GM12873 (cell line): ENCODE measurements at regions not wholly inside any gene's neighbourhood (a gene's known extent, or its start where the extent isn't known, plus 50 kb on each side); places are given as distances from the start of the nearest gene placed in this dataset.

Experiments
- TF ChIP-seq, protein P1 (sequence below): IDR thresholded peaks from 2 replicates; pipeline ENCODE4 v1.5.1; 2012; ENCODE audit warnings: low read depth, mild to moderate bottlenecking, moderate library complexity, low read length, control low read depth; ENCODE audit not compliant: insufficient read depth; ENCODE audit errors: missing control alignments

DNA sequence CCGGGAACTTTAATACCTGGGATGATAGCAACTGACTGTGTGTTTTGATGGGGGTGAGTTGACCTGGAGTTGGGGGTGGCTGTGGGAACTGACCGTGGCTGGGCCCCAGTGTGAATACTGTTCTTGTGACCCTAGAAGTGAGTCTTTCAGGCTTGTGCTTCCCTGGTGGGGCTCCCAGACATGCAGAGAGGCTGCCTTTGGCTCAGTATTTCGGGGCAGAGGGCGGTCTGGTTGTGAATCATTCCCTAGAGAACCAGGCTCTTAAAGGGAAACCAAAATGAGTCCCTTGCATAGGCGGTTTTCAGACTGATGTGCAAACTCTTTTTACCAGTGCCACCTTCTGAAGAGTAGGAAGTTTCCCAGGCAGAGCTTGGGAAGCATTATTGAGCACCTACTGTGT is 132.1 kb downstream of the MACROH2A1 start:
- TF ChIP-seq, protein P1, sequence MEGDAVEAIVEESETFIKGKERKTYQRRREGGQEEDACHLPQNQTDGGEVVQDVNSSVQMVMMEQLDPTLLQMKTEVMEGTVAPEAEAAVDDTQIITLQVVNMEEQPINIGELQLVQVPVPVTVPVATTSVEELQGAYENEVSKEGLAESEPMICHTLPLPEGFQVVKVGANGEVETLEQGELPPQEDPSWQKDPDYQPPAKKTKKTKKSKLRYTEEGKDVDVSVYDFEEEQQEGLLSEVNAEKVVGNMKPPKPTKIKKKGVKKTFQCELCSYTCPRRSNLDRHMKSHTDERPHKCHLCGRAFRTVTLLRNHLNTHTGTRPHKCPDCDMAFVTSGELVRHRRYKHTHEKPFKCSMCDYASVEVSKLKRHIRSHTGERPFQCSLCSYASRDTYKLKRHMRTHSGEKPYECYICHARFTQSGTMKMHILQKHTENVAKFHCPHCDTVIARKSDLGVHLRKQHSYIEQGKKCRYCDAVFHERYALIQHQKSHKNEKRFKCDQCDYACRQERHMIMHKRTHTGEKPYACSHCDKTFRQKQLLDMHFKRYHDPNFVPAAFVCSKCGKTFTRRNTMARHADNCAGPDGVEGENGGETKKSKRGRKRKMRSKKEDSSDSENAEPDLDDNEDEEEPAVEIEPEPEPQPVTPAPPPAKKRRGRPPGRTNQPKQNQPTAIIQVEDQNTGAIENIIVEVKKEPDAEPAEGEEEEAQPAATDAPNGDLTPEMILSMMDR, result no peak

DNA sequence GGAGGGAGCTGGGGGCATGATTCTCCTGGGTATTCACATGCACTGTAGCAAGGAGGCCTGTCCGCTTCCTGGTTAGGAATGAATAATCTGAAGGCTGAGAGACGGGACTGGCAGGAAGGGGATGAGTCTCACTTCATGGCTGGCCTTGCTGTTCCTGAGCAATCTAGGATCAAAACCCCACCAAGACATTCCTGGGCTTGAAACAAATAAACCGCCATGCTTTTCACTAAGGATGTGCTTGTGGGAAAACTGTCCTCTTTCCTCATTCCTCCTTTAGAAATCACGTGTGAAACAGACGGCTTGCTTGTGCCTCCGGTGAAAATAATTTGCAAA is 132.8 kb downstream of the MACROH2A1 start:
- TF ChIP-seq, protein P1, result no peak

DNA sequence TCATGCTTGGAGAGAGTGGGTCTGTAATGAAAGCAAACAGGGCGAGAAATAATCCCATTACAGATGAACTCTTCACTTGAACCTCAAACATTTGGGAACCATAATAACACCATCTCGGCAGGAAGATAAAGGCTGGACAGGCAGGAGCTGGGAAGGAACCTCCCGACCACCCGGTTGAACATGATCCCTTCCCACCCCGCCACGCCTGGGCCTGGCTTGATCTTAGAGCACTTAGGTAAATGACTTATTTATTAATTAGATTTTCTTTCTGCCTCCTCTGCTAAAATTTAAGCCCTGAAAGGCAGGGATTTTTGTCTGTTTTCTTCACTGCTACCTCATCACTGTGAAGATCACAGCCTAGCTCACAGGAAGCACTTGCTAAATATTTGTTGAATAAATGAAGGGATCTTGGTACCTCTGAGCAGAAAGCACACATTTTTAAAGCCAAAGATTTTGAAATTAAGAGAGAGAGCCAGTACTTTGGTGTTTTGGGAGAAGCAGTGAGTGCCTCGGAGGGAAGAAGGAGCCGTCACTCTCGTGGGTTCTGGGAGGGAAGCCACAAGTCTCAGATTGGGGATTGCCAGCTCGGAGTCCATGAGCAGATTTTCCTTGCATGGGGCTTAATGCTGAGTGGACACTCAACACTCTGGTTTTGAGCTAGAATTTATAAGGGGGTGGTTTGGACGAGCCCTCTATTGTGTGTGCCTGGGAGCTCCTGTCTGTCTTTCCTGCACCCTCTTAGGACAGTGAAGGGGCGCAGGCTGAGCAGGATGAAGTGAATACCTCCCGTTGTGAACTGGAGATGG is 133.3 kb downstream of the MACROH2A1 start:
- TF ChIP-seq, protein P1, result no peak

GRCh38 chr5:135264451-135265440 is 134.3 kb downstream of the MACROH2A1 start:
- TF ChIP-seq, protein P1, result no peak

- TF ChIP-seq, protein P1, result no peak
These were observed 135.9 kb downstream of the MACROH2A1 start for GRCh38 chr5:135263022-135263668.

DNA sequence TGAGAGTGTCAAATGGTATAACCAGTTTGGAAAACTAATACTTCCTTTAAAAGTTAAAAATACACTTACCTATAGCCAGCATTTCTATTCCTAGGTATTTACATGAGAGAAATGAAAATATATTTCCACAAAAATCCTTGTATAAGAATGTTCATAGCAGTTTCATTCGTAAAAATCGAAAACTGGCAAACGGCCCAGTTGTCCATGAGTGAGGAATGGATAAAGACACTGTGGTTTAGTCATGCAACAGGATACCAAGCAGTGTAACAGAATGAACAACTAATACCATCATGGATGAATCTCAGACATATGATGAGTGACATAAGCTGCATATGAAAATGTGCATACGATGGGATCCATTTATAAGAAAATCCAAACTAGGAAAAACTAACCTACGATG is 136.7 kb downstream of the MACROH2A1 start:
- TF ChIP-seq, protein P1, result no peak
